ENCODE measurements at regions not wholly inside any gene's neighbourhood (a gene's known extent, or its start where the extent isn't known, plus 50 kb on each side); places are given as distances from the start of the nearest gene placed in this dataset.
"Not testable (repeated sequence)": the region's sequence is repeated elsewhere in the genome, so short reads cannot be mapped to it uniquely, and the experiment has no call there.

GRCh38 chr1:189620471-189620870 lies 857.2 kb downstream of the BRINP3 start:
- DNase-seq, result no peak

GRCh38 chr1:189623336-189623735 lies 854.3 kb downstream of the BRINP3 start:
- no peak for DNase-seq

GRCh38 chr1:189627427-189627826 lies 850.2 kb downstream of the BRINP3 start:
- DNase-seq, result no peak

GRCh38 chr1:189628857-189629256 lies 848.8 kb downstream of the BRINP3 start:
- DNase-seq, result no peak

GRCh38 chr1:189633658-189634057 lies 844.0 kb downstream of the BRINP3 start:
- DNase-seq, result no peak

GRCh38 chr1:189637041-189637440 lies 840.6 kb downstream of the BRINP3 start:
- no peak for DNase-seq

GRCh38 chr1:189644156-189644555 lies 833.5 kb downstream of the BRINP3 start:
- not testable (repeated sequence) for DNase-seq

- no peak for DNase-seq
Observed at GRCh38 chr1:189644970-189645369, 832.7 kb downstream of the BRINP3 start.

GRCh38 chr1:189646066-189646465 lies 831.6 kb downstream of the BRINP3 start:
- DNase-seq, result no peak

GRCh38 chr1:189654906-189655305 lies 822.8 kb downstream of the BRINP3 start:
- DNase-seq, result no peak

- no peak for DNase-seq
Observed at GRCh38 chr1:189656628-189657530, 820.8 kb downstream of the BRINP3 start.

GRCh38 chr1:189657715-189658114 lies 819.9 kb downstream of the BRINP3 start:
- DNase-seq, result no peak

GRCh38 chr1:189658381-189658780 lies 819.3 kb downstream of the BRINP3 start:
- DNase-seq, result no peak

GRCh38 chr1:189659731-189660130 lies 817.9 kb downstream of the BRINP3 start:
- DNase-seq, result no peak

GRCh38 chr1:189662190-189662589 lies 815.5 kb downstream of the BRINP3 start:
- DNase-seq, result no peak

GRCh38 chr1:189669846-189670245 lies 807.8 kb downstream of the BRINP3 start:
- DNase-seq, result no peak

GRCh38 chr1:189673217-189673616 lies 804.4 kb downstream of the BRINP3 start:
- DNase-seq, result no peak

- no peak for DNase-seq
Observed at GRCh38 chr1:189675712-189676244, 801.9 kb downstream of the BRINP3 start.

- no peak for DNase-seq
Observed at GRCh38 chr1:189678779-189679178, 798.9 kb downstream of the BRINP3 start.

- no peak for DNase-seq
Observed at GRCh38 chr1:189681252-189681919, 796.3 kb downstream of the BRINP3 start.

- DNase-seq, result no peak
Observed at GRCh38 chr1:189682591-189682990, 795.1 kb downstream of the BRINP3 start.

GRCh38 chr1:189686288-189686687 lies 791.4 kb downstream of the BRINP3 start:
- DNase-seq, result no peak

GRCh38 chr1:189693140-189693539 lies 784.5 kb downstream of the BRINP3 start:
- no peak for DNase-seq

- DNase-seq, result no peak
Observed at GRCh38 chr1:189696297-189696696, 781.4 kb downstream of the BRINP3 start.

Data from activated CD4-positive, CD25-positive, alpha-beta regulatory T cell treated with anti-CD3 and anti-CD28 coated beads, Interleukin-2, amount 50 U/mL, for 72 hours (primary cell).